IMR-90 (cell line): ENCODE measurements at regions not wholly inside any gene's neighbourhood (a gene's known extent, or its start where the extent isn't known, plus 50 kb on each side); places are given as distances from the start of the nearest gene placed in this dataset.

Experiments used
- BHLHE40 ChIP-seq: fragments of 150-350 bp; IDR thresholded peaks from 2 replicates; pipeline ENCODE4 v1.6.1; 2016; ENCODE audit warnings: mild to moderate bottlenecking, low read depth, low read length
- CEBPB ChIP-seq: IDR thresholded peaks from 2 replicates; pipeline ENCODE4 v1.6.1; 2012; ENCODE audit warnings: low read depth, low read length, improper control_type of control experiment
- FOS ChIP-seq: fragments of 150-350 bp; IDR thresholded peaks from 2 replicates; pipeline ENCODE4 v1.6.1; 2016; ENCODE audit warnings: low read depth, low read length
- MXI1 ChIP-seq: IDR thresholded peaks from 2 replicates; pipeline ENCODE4 v1.6.1; 2012; ENCODE audit warnings: low read depth, mild to moderate bottlenecking, low read length, moderate library complexity, borderline replicate concordance
- POLR2A ChIP-seq: IDR thresholded peaks from 2 replicates; pipeline ENCODE4 v1.6.1; 2012; ENCODE audit warnings: mild to moderate bottlenecking, low read depth, low read length
- RAD21 ChIP-seq: IDR thresholded peaks from 2 replicates; pipeline ENCODE4 v1.6.1; 2012; ENCODE audit warnings: low read length, improper control_type of control experiment
- RCOR1 ChIP-seq: IDR thresholded peaks from 2 replicates; pipeline ENCODE4 v1.6.1; 2012; ENCODE audit warnings: mild to moderate bottlenecking, low read length, improper control_type of control experiment; ENCODE audit not compliant: insufficient replicate concordance
- RFX5 ChIP-seq: IDR thresholded peaks from 2 replicates; pipeline ENCODE4 v1.8.0; 2012; ENCODE audit warnings: low read depth, mild to moderate bottlenecking, low read length, moderate library complexity
- USF2 ChIP-seq: fragments of 150-350 bp; IDR thresholded peaks from 2 replicates; pipeline ENCODE4 v1.6.1; 2017; ENCODE audit warnings: mild to moderate bottlenecking, antibody characterized with exemption, low read length, low read depth
- TF ChIP-seq, protein P1 (sequence below): conservative IDR thresholded peaks from 2 replicates; pipeline ENCODE4 v1.5.1; 2012; ENCODE audit warnings: mild to moderate bottlenecking, low read depth, low read length, improper control_type of control experiment

DNA sequence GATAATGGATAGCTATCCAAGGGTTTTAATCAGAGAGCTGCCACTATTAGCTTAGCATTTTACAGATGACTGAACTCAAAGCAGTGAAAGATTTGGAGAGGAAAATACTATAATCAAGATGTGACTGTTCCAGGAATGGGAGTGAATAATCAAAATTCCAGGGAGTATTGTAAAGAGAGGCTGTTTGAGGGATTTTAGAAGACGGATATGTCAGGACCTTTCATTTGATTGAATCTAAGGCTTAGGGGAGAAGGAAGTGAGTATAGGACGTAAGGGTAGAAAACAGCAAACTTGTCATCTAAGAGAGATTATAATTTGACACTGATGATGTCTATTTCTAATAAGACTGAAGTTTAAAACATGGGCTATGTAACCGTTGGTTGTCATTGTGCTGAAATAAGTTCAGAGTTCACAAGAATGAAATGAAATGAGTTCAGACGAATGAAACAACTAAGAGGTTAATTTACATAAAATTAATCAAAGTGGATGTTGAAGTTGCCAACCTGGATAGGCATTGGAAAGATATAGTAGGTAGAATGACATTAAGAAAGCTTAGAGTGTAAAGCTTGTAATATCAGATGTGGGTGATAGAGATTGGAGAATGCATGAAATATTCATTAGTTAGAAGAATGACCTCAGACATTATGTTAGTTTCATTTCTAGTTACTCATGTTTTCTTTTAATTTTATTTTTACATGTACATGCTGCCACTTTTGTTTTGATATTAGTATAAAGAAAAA is 842.8 kb downstream of the SI start:
- TF ChIP-seq, protein P1, sequence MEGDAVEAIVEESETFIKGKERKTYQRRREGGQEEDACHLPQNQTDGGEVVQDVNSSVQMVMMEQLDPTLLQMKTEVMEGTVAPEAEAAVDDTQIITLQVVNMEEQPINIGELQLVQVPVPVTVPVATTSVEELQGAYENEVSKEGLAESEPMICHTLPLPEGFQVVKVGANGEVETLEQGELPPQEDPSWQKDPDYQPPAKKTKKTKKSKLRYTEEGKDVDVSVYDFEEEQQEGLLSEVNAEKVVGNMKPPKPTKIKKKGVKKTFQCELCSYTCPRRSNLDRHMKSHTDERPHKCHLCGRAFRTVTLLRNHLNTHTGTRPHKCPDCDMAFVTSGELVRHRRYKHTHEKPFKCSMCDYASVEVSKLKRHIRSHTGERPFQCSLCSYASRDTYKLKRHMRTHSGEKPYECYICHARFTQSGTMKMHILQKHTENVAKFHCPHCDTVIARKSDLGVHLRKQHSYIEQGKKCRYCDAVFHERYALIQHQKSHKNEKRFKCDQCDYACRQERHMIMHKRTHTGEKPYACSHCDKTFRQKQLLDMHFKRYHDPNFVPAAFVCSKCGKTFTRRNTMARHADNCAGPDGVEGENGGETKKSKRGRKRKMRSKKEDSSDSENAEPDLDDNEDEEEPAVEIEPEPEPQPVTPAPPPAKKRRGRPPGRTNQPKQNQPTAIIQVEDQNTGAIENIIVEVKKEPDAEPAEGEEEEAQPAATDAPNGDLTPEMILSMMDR, result no peak
- TF ChIP-seq POLR2A (no peak), RAD21 (no peak), FOS (no peak), MXI1 (no peak), CEBPB (no peak), BHLHE40 (no peak), RCOR1 (no peak), USF2 (no peak), RFX5 (no peak)
